Transverse colon (tissue), 4 donors: ENCODE measurements at regions not wholly inside any gene's neighbourhood (a gene's known extent, or its start where the extent isn't known, plus 50 kb on each side); places are given as distances from the start of the nearest gene placed in this dataset.
"Not testable (repeated sequence)": the region's sequence is repeated elsewhere in the genome, so short reads cannot be mapped to it uniquely, and the experiment has no call there.

Source experiments
- DNase-seq: peaks from one replicate; pipeline ENCODE4 v3.0.0-alpha.2; 2019
- H3K27ac ChIP-seq, 4 donors: fragments of 200-600 bp; sonication (generic); 2 replicates each; pipeline ENCODE4 v1.5.1; 2016 to 2018; ENCODE audit warnings: inconsistent platforms in 4 of 4
- H3K27me3 ChIP-seq: fragments of 200-600 bp; sonication (generic); 2 replicates; pipeline ENCODE4 v1.5.1; 2017; ENCODE audit warnings: inconsistent platforms
- H3K36me3 ChIP-seq, 4 donors: fragments of 200-600 bp; sonication (generic); 2 replicates each; pipeline ENCODE4 v1.5.1; 2017 to 2019; ENCODE audit warnings: inconsistent platforms in 4 of 4
- H3K4me1 ChIP-seq, 4 donors: fragments of 200-600 bp; sonication (generic); 2 replicates each; pipeline ENCODE4 v1.5.1; 2017 to 2020; ENCODE audit warnings: inconsistent platforms in 4 of 4
- H3K4me3 ChIP-seq, 4 donors: fragments of 200-600 bp; sonication (generic); 1 replicate in 1 of 4; 2 replicates in 3 of 4; pipeline versions ENCODE4 v1.5.1 to v1.6.1; 2017 to 2019; ENCODE audit warnings: inconsistent platforms in 4 of 4
- H3K9me3 ChIP-seq, 2 donors: fragments of 200-600 bp; sonication (generic); 2 replicates each; pipeline ENCODE4 v1.5.1; 2017 to 2019; ENCODE audit warnings: inconsistent platforms in 2 of 2
- CTCF ChIP-seq, 5 experiments: fragments of 200-600 bp in 3 of 5; fragments of 450-650 bp in 2 of 5; sonication (generic) in 3 of 5; IDR thresholded peaks; 1 replicate in 2 of 5; 2 replicates in 3 of 5; pipeline ENCODE4 v1.5.1; 2016 to 2017; ENCODE audit warnings: antibody characterized with exemption in 5 of 5, inconsistent platforms in 3 of 5, mild to moderate bottlenecking in 2 of 5, moderate library complexity in 1 of 5
- EP300 ChIP-seq: sonication (generic); formaldehyde crosslinking; IDR thresholded peaks from one replicate; pipeline ENCODE4 v1.6.1; 2017; ENCODE audit warnings: antibody characterized with exemption, low read depth
- POLR2A ChIP-seq: fragments of 450-650 bp; IDR thresholded peaks from one replicate; pipeline ENCODE4 v1.6.1; 2016; ENCODE audit warnings: antibody characterized with exemption, mild to moderate bottlenecking, moderate library complexity
- POLR2AphosphoS5 ChIP-seq, 3 donors: sonication (generic); formaldehyde crosslinking; IDR thresholded peaks; one replicate each; pipeline ENCODE4 v1.6.1; 2016; ENCODE audit warnings: antibody characterized with exemption in 3 of 3
- WGBS, 2 donors: methylation state at CpG; one replicate each; pipeline ENCODE4 v1.1.5; 2018; ENCODE audit warnings: low coverage in 1 of 2; 5-methylcytosine and 5-hydroxymethylcytosine counted together
- in situ Hi-C, 4 donors: fragments of 200-750 bp; cut with MboI; loops; one replicate each; pipeline versions ENCODE4 v1.15.0 to v1.15.1; 2017; ENCODE audit warnings: low sequenced_read_pairs in 3 of 4, low pct_ligation_motif_present in 1 of 4, low pct_unique_long_range_greater_than_20kb in 1 of 4
- intact Hi-C: fragments of 100-400 bp; cut with DNase I; formaldehyde crosslinking; loops from one replicate; pipeline ENCODE4 v1.15.1; 2023; ENCODE audit warnings: low total_unique reads

GRCh38 chr12:131599190-131600159, 111.4 kb upstream of the SFSWAP start:
- H3K27ac ChIP-seq: no peak overlapping the region
- no peaks in the 10 kb centered on the region for H3K9me3 ChIP-seq
- in situ Hi-C loops: no loop called here
- no peak for DNase-seq
- H3K4me3 ChIP-seq: no peak overlapping the region
- H3K36me3 ChIP-seq: no peaks in the 10 kb centered on the region
- intact Hi-C loops: loop anchor here (5.0 kb wide), 1 partner anchor 388 kb away; no protein-coding TSS in a partner anchor
- no peak for TF ChIP-seq POLR2A
- TF ChIP-seq EP300: no peak
- TF ChIP-seq POLR2AphosphoS5 (IDR thresholded peaks at IDR 0.05): no peak
- TF ChIP-seq CTCF (IDR thresholded peaks at IDR 0.05): no peak
- peaks cover 0 to 6% (median 0%) of the 10 kb centered on the region in 4 donors for H3K4me1 ChIP-seq
- 88 to 89% methylated on average over 6 to 33 of the region's 33 CpGs for WGBS, 2 donors
- peaks cover 5% of the 10 kb centered on the region for H3K27me3 ChIP-seq

GRCh38 chr12:131600160-131600532, 110.7 kb upstream of the SFSWAP start:
- Histone ChIP-seq H3K9me3 (no peaks in the 10 kb centered on the region), H3K4me3 (no peak overlapping the region), H3K36me3 (no peaks in the 10 kb centered on the region), H3K27ac (no peak overlapping the region), H3K4me1 (peaks cover 0 to 8% (median 0%) of the 10 kb centered on the region in 4 donors), H3K27me3 (peaks cover 10% of the 10 kb centered on the region)
- intact Hi-C loops: loop anchor here (5.0 kb wide), 1 partner anchor 387 kb away; no protein-coding TSS in a partner anchor
- WGBS, 2 donors: 65 to 79% methylated on average over 4 to 6 of the region's 6 CpGs
- TF ChIP-seq POLR2A (no peak), EP300 (no peak), CTCF (IDR thresholded peaks at IDR 0.05) (no peak), POLR2AphosphoS5 (IDR thresholded peaks at IDR 0.05) (no peak)
- no peak for DNase-seq
- in situ Hi-C loops: no loop called here

- in situ Hi-C loops, H3K27ac ChIP-seq, H3K9me3 ChIP-seq, H3K4me1 ChIP-seq, H3K36me3 ChIP-seq, DNase-seq, H3K4me3 ChIP-seq: not testable (repeated sequence)
- peaks cover 12% of the 10 kb centered on the region for H3K27me3 ChIP-seq
- intact Hi-C loops: loop anchor here (5.0 kb wide), 1 partner anchor 386 kb away; no protein-coding TSS in a partner anchor
- WGBS, 2 donors: 82% methylated on average over 5 of the region's 5 CpGs; no CpG with 5 or more reads in 1 of the 2 donors
Observed at GRCh38 chr12:131601499-131601898, 109.4 kb upstream of the SFSWAP start.

GRCh38 chr12:131603106-131603938, 107.6 kb upstream of the SFSWAP start:
- Histone ChIP-seq H3K36me3 (no peaks in the 10 kb centered on the region), H3K27ac (no peak overlapping the region), H3K4me1 (peaks cover 0 to 13% (median under 1%) of the 10 kb centered on the region in 4 donors), H3K27me3 (peaks cover 16% of the 10 kb centered on the region), H3K9me3 (no peaks in the 10 kb centered on the region), H3K4me3 (no peak overlapping the region)
- 60 to 69% methylated on average over 1 to 8 of the region's 8 CpGs for WGBS, 2 donors
- no peak for DNase-seq
- in situ Hi-C loops (no loop called here), intact Hi-C loops (loop anchor here (5.0 kb wide), 1 partner anchor 384 kb away; no protein-coding TSS in a partner anchor)
- TF ChIP-seq EP300 (no peak), POLR2A (no peak), POLR2AphosphoS5 (IDR thresholded peaks at IDR 0.05) (no peak), CTCF (IDR thresholded peaks at IDR 0.05) (no peak)
